Smooth muscle cell (in vitro differentiated cells): ENCODE measurements at regions not wholly inside any gene's neighbourhood (a gene's known extent, or its start where the extent isn't known, plus 50 kb on each side); places are given as distances from the start of the nearest gene placed in this dataset.

Source experiments
- DNase-seq: peaks from one replicate; lab custom pipeline; 2025; ENCODE audit not compliant: unreplicated experiment; lab: John Stamatoyannopoulos, UW
- H2AFZ ChIP-seq: fragments of 200-600 bp; sonication (generic); 2 replicates; pipeline ENCODE4 v1.6.0; 2016; ENCODE audit warnings: antibody characterized with exemption, low read depth, mild to moderate bottlenecking
- H3F3A ChIP-seq: fragments of 200-600 bp; sonication (generic); 2 replicates; pipeline ENCODE4 v1.6.0; 2017; ENCODE audit warnings: antibody characterized with exemption, low read depth
- H3K27ac ChIP-seq: fragments of 200-600 bp; sonication (generic); 2 replicates; pipeline ENCODE4 v1.5.1; 2016; ENCODE audit warnings: low read depth, mild to moderate bottlenecking
- H3K27me3 ChIP-seq: fragments of 200-600 bp; sonication (generic); 2 replicates; pipeline ENCODE4 v1.6.1; 2016; ENCODE audit warnings: low read depth, mild to moderate bottlenecking
- H3K36me3 ChIP-seq: fragments of 200-600 bp; sonication (generic); 2 replicates; pipeline ENCODE4 v1.5.1; 2016; ENCODE audit warnings: low read depth
- H3K4me1 ChIP-seq: fragments of 200-600 bp; sonication (generic); 2 replicates; pipeline ENCODE4 v1.5.1; 2016; ENCODE audit warnings: low read depth
- H3K4me2 ChIP-seq: fragments of 200-600 bp; sonication (generic); 2 replicates; pipeline ENCODE4 v1.6.0; 2016; ENCODE audit warnings: mild to moderate bottlenecking
- H3K4me3 ChIP-seq: fragments of 200-600 bp; sonication (generic); 2 replicates; pipeline ENCODE4 v1.5.1; 2016; ENCODE audit warnings: mild to moderate bottlenecking
- H3K79me2 ChIP-seq: fragments of 200-600 bp; sonication (generic); 2 replicates; pipeline ENCODE4 v1.6.0; 2016; ENCODE audit warnings: low read depth, mild to moderate bottlenecking
- H3K9ac ChIP-seq: fragments of 200-600 bp; sonication (generic); 2 replicates; pipeline ENCODE4 v1.6.0; 2016; ENCODE audit warnings: low read depth
- H3K9me3 ChIP-seq: fragments of 200-600 bp; sonication (generic); replicated peaks from 2 replicates; pipeline ENCODE4 v1.5.1; 2016; ENCODE audit warnings: low read depth
- H4K20me1 ChIP-seq: fragments of 200-600 bp; sonication (generic); 2 replicates; pipeline ENCODE4 v1.6.0; 2016; ENCODE audit warnings: low read depth
- CTCF ChIP-seq: fragments of 200-600 bp; sonication (generic); IDR thresholded peaks from 2 replicates; pipeline ENCODE4 v1.5.1; 2017; ENCODE audit warnings: borderline replicate concordance, mild to moderate bottlenecking, antibody characterized with exemption; ENCODE audit not compliant: insufficient read depth, poor library complexity, severe bottlenecking
- WGBS: methylation state at CpG from one replicate; pipeline ENCODE4 v1.1.7; 2016; ENCODE audit warnings: low lambda C conversion rate; 5-methylcytosine and 5-hydroxymethylcytosine counted together

- 89% methylated on average over 1 of the region's 1 CpG for WGBS
- no peaks in the 10 kb centered on the region for H3K36me3 ChIP-seq
- no peaks in the 10 kb centered on the region for H3K79me2 ChIP-seq
- H3K4me1 ChIP-seq: no peaks in the 10 kb centered on the region
- no peak for TF ChIP-seq CTCF
- DNase-seq: no peak
- H3K9ac ChIP-seq: no peak overlapping the region
- H2AFZ ChIP-seq: no peak overlapping the region
- H3K4me3 ChIP-seq: no peak overlapping the region
- H3K9me3 ChIP-seq: no peaks in the 10 kb centered on the region
- no peak overlapping the region for H3K4me2 ChIP-seq
- H3F3A ChIP-seq: no peaks in the 10 kb centered on the region
- no peaks in the 10 kb centered on the region for H3K27me3 ChIP-seq
- H4K20me1 ChIP-seq: no peaks in the 10 kb centered on the region
- no peak overlapping the region for H3K27ac ChIP-seq
These were observed 473.4 kb upstream of the GNPDA2 start for GRCh38 chr4:45199736-45200135.

- no peak overlapping the region for H3K9ac ChIP-seq
- WGBS: 64% methylated on average over 2 of the region's 2 CpGs
- no peak overlapping the region for H2AFZ ChIP-seq
- no peak overlapping the region for H3K4me2 ChIP-seq
- H3K9me3 ChIP-seq: no peaks in the 10 kb centered on the region
- no peak for DNase-seq
- H3K4me1 ChIP-seq: no peaks in the 10 kb centered on the region
- H3K79me2 ChIP-seq: no peaks in the 10 kb centered on the region
- H3K27ac ChIP-seq: no peak overlapping the region
- no peaks in the 10 kb centered on the region for H3K36me3 ChIP-seq
- no peak for TF ChIP-seq CTCF
- no peak overlapping the region for H3K4me3 ChIP-seq
- H3K27me3 ChIP-seq: no peaks in the 10 kb centered on the region
- no peaks in the 10 kb centered on the region for H3F3A ChIP-seq
- no peaks in the 10 kb centered on the region for H4K20me1 ChIP-seq
These were observed 462.1 kb upstream of the GNPDA2 start for GRCh38 chr4:45188501-45188900.

- Histone ChIP-seq H2AFZ (no peak overlapping the region), H3K27ac (no peak overlapping the region), H3K79me2 (no peaks in the 10 kb centered on the region), H3K27me3 (no peaks in the 10 kb centered on the region), H3K9ac (no peak overlapping the region), H3K4me3 (no peak overlapping the region), H4K20me1 (no peaks in the 10 kb centered on the region), H3K9me3 (no peaks in the 10 kb centered on the region), H3F3A (no peaks in the 10 kb centered on the region), H3K4me1 (no peaks in the 10 kb centered on the region), H3K4me2 (no peak overlapping the region), H3K36me3 (no peaks in the 10 kb centered on the region)
- DNase-seq: no peak
- TF ChIP-seq CTCF: no peak
- 90% methylated on average over 4 of the region's 4 CpGs for WGBS
These were observed 459.9 kb upstream of the GNPDA2 start for GRCh38 chr4:45186249-45186648.

GRCh38 chr4:45183905-45184304 lies 457.5 kb upstream of the GNPDA2 start:
- Histone ChIP-seq H3K36me3 (no peaks in the 10 kb centered on the region), H3K4me2 (no peak overlapping the region), H2AFZ (no peak overlapping the region), H3K9me3 (no peaks in the 10 kb centered on the region), H3K79me2 (no peaks in the 10 kb centered on the region), H3K27me3 (no peaks in the 10 kb centered on the region), H3K4me1 (no peaks in the 10 kb centered on the region), H3K4me3 (no peak overlapping the region), H3F3A (no peaks in the 10 kb centered on the region), H3K9ac (no peak overlapping the region), H3K27ac (no peak overlapping the region), H4K20me1 (no peaks in the 10 kb centered on the region)
- TF ChIP-seq CTCF: no peak
- WGBS: 88% methylated on average over 2 of the region's 2 CpGs
- no peak for DNase-seq
